H9 (cell line): ENCODE measurements at regions not wholly inside any gene's neighbourhood (a gene's known extent, or its start where the extent isn't known, plus 50 kb on each side); places are given as distances from the start of the nearest gene placed in this dataset.

Experiments
- DNase-seq: peaks from one replicate; pipeline ENCODE4 v3.0.0-alpha.2; 2017
- H2AFZ ChIP-seq: one replicate; pipeline ENCODE4 v1.6.1; 2013; ENCODE audit warnings: mild to moderate bottlenecking, low read length, control low read depth, moderate library complexity
- H2AK5ac ChIP-seq: 2 replicates; pipeline ENCODE4 v1.6.1; 2013; ENCODE audit warnings: low read length, control low read depth, mixed read lengths; ENCODE audit not compliant: insufficient read length
- H2BK120ac ChIP-seq: one replicate; pipeline ENCODE4 v1.6.1; 2013; ENCODE audit warnings: low read depth, mild to moderate bottlenecking, low read length, control low read depth, inconsistent platforms; ENCODE audit not compliant: poor library complexity, severe bottlenecking
- H2BK12ac ChIP-seq: 2 replicates; pipeline ENCODE4 v1.6.1; 2013; ENCODE audit warnings: low read length, control low read depth, mixed read lengths, low read depth; ENCODE audit not compliant: insufficient read length
- H2BK15ac ChIP-seq: 2 replicates; pipeline ENCODE4 v1.6.1; 2013; ENCODE audit warnings: low read depth, low read length, control low read depth
- H2BK20ac ChIP-seq: one replicate; pipeline ENCODE4 v1.6.1; 2013; ENCODE audit warnings: low read depth, mild to moderate bottlenecking, low read length, control low read depth, inconsistent platforms; ENCODE audit not compliant: poor library complexity, severe bottlenecking
- H2BK5ac ChIP-seq: 2 replicates; pipeline ENCODE4 v1.6.1; 2013; ENCODE audit warnings: low read length, control low read depth, mixed read lengths; ENCODE audit not compliant: insufficient read length
- H3K14ac ChIP-seq: 2 replicates; pipeline ENCODE4 v1.6.1; 2013; ENCODE audit warnings: low read length, control low read depth; ENCODE audit not compliant: insufficient read depth
- H3K18ac ChIP-seq: 2 replicates; pipeline ENCODE4 v1.6.1; 2013; ENCODE audit warnings: low read depth, mild to moderate bottlenecking, mixed read lengths, low read length, control low read depth; ENCODE audit not compliant: insufficient read length
- H3K23ac ChIP-seq: 2 replicates; pipeline ENCODE4 v1.6.1; 2013; ENCODE audit warnings: low read length, control low read depth, mixed read lengths, low read depth; ENCODE audit not compliant: insufficient read length
- H3K23me2 ChIP-seq: 2 replicates; pipeline ENCODE4 v1.6.1; 2013; ENCODE audit warnings: low read depth, mild to moderate bottlenecking, mixed read lengths, low read length, control low read depth; ENCODE audit not compliant: insufficient read length, poor library complexity, severe bottlenecking
- H3K27ac ChIP-seq: 2 replicates; pipeline ENCODE4 v1.5.1; 2013; ENCODE audit warnings: low read length, control low read depth, mixed read lengths, low read depth; ENCODE audit not compliant: insufficient read length
- H3K27me3 ChIP-seq: 2 replicates; pipeline ENCODE4 v1.6.1; 2013; ENCODE audit warnings: low read length, control low read depth, inconsistent platforms; ENCODE audit not compliant: insufficient read depth
- H3K4ac ChIP-seq: 2 replicates; pipeline ENCODE4 v1.6.1; 2013; ENCODE audit warnings: low read depth, mild to moderate bottlenecking, control low read depth, inconsistent platforms, low read length, moderate library complexity
- H3K4me1 ChIP-seq: 2 replicates; pipeline ENCODE4 v1.6.1; 2013; ENCODE audit warnings: low read length, control low read depth, inconsistent platforms; ENCODE audit not compliant: insufficient read depth
- H3K4me2 ChIP-seq: 2 replicates; pipeline ENCODE4 v1.6.1; 2013; ENCODE audit warnings: low read length, control low read depth, mixed read lengths; ENCODE audit not compliant: insufficient read length, insufficient read depth
- H3K56ac ChIP-seq: 2 replicates; pipeline ENCODE4 v1.6.1; 2013; ENCODE audit warnings: low read depth, mild to moderate bottlenecking, mixed read lengths, low read length, control low read depth; ENCODE audit not compliant: insufficient read length
- H3K79me1 ChIP-seq: 2 replicates; pipeline ENCODE4 v1.6.1; 2013; ENCODE audit warnings: low read depth, mild to moderate bottlenecking, moderate library complexity, low read length, control low read depth, inconsistent platforms; ENCODE audit not compliant: insufficient read depth, poor library complexity, severe bottlenecking
- H3K79me2 ChIP-seq: 2 replicates; pipeline ENCODE4 v1.6.1; 2013; ENCODE audit warnings: low read length, control low read depth, inconsistent platforms; ENCODE audit not compliant: insufficient read depth
- H3K9ac ChIP-seq: 2 replicates; pipeline ENCODE4 v1.6.1; 2013; ENCODE audit warnings: low read length, control low read depth, mixed read lengths; ENCODE audit not compliant: insufficient read length; ENCODE audit errors: extremely low read depth
- H3K9me3 ChIP-seq: one replicate; pipeline ENCODE4 v1.6.1; 2013; ENCODE audit warnings: low read depth, low read length, inconsistent platforms; ENCODE audit not compliant: control insufficient read depth
- H3T11ph ChIP-seq: one replicate; pipeline ENCODE4 v1.6.1; 2013; ENCODE audit warnings: mild to moderate bottlenecking, low read length, control low read depth, inconsistent platforms
- H4K20me1 ChIP-seq: one replicate; pipeline ENCODE4 v1.6.1; 2013; ENCODE audit not compliant: control insufficient read depth, insufficient read length, insufficient read depth
- H4K5ac ChIP-seq: 2 replicates; pipeline ENCODE4 v1.6.1; 2013; ENCODE audit warnings: low read depth, mild to moderate bottlenecking, mixed read lengths, low read length, control low read depth; ENCODE audit not compliant: insufficient read length
- H4K8ac ChIP-seq: replicated peaks from 2 replicates; pipeline ENCODE4 v1.6.1; 2013; ENCODE audit warnings: low read length, control low read depth, mixed read lengths, low read depth; ENCODE audit not compliant: insufficient read length
- H4K91ac ChIP-seq: 2 replicates; pipeline ENCODE4 v1.6.1; 2013; ENCODE audit warnings: low read depth, mild to moderate bottlenecking, moderate library complexity, mixed read lengths, low read length, control low read depth; ENCODE audit not compliant: insufficient read length
- H3K27ac Mint-ChIP-seq, 3 experiments: 2 replicates in 2 of 3; 3 replicates in 1 of 3; pipeline ENCODE4 v1.8.0; 2020 to 2021; ENCODE audit warnings: mixed read lengths in 3 of 3, mild to moderate bottlenecking in 1 of 3, moderate library complexity in 1 of 3
- H3K27me3 Mint-ChIP-seq: 2 replicates; pipeline ENCODE4 v1.8.0; 2021; ENCODE audit warnings: low read depth, mild to moderate bottlenecking, moderate library complexity, mixed read lengths
- H3K36me3 Mint-ChIP-seq, 3 experiments: 2 replicates in 2 of 3; 3 replicates in 1 of 3; pipeline ENCODE4 v1.8.0; 2020 to 2021; ENCODE audit warnings: low read depth in 3 of 3, mixed read lengths in 3 of 3; ENCODE audit not compliant: insufficient read depth in 1 of 3
- H3K4me1 Mint-ChIP-seq, 2 experiments: 2 replicates each; pipeline ENCODE4 v1.8.0; 2020; ENCODE audit warnings: mixed read lengths in 2 of 2
- H3K4me3 Mint-ChIP-seq, 2 experiments: 2 replicates in 1 of 2; 3 replicates in 1 of 2; pipeline ENCODE4 v1.8.0; 2020 to 2021; ENCODE audit warnings: mild to moderate bottlenecking in 2 of 2, mixed read lengths in 2 of 2, moderate library complexity in 1 of 2
- H3K9me3 Mint-ChIP-seq, 2 experiments: 2 replicates in 1 of 2; 3 replicates in 1 of 2; pipeline ENCODE4 v1.8.0; 2020; ENCODE audit warnings: mild to moderate bottlenecking in 2 of 2, mixed read lengths in 2 of 2, moderate library complexity in 1 of 2
- CTCF ChIP-seq: fragments of 200-600 bp; sonication (generic); conservative IDR thresholded peaks from 3 replicates; pipeline ENCODE4 v1.8.0; 2021; ENCODE audit warnings: antibody characterized with exemption, mild to moderate bottlenecking
- WGBS: extraction: QIAGEN DNeasy Blood & Tissue Kit; methylation state at CpG from one replicate; pipeline ENCODE4 v1.1.7; 2013; ENCODE audit warnings: missing lambda C conversion rate, low lambda C conversion rate, mixed read lengths; ENCODE audit not compliant: insufficient read length; ENCODE audit errors: extremely low coverage; 5-methylcytosine and 5-hydroxymethylcytosine counted together

- Histone ChIP-seq H3K27me3 (no peaks in the 10 kb centered on the region), H4K20me1 (no peaks in the 10 kb centered on the region), H3K27ac (no peak overlapping the region), H4K91ac (no peak overlapping the region), H3K9me3 (peaks cover 14% of the 10 kb centered on the region), H3K18ac (no peak overlapping the region), H3K79me1 (no peaks in the 10 kb centered on the region), H3T11ph (no peak overlapping the region), H3K9ac (no peak overlapping the region), H2BK20ac (no peak overlapping the region), H2BK5ac (no peak overlapping the region), H3K14ac (no peak overlapping the region), H4K8ac (no peak overlapping the region), H2BK15ac (no peak overlapping the region), H3K23ac (no peak overlapping the region), H2AK5ac (no peak overlapping the region), H3K4me1 (no peaks in the 10 kb centered on the region), H3K56ac (no peak overlapping the region), H2BK12ac (no peak overlapping the region), H3K79me2 (no peaks in the 10 kb centered on the region), H3K23me2 (no peaks in the 10 kb centered on the region), H3K4me2 (no peak overlapping the region), H3K4ac (no peak overlapping the region), H4K5ac (no peak overlapping the region), H2BK120ac (no peak overlapping the region), H2AFZ (no peak overlapping the region)
- WGBS: no CpG with 5 or more reads among the region's 8 CpGs
- peaks cover 27 to 32% of the 10 kb centered on the region in 2 experiments for H3K9me3 Mint-ChIP-seq
- H3K4me3 Mint-ChIP-seq: no peak overlapping the region
- no peaks in the 10 kb centered on the region for H3K4me1 Mint-ChIP-seq
- H3K27me3 Mint-ChIP-seq: no peaks in the 10 kb centered on the region; the same call in 1 of the 2 replicates
- H3K27ac Mint-ChIP-seq: no peak overlapping the region
- H3K36me3 Mint-ChIP-seq: peaks cover 7 to 19% (median 16%) of the 10 kb centered on the region in 3 experiments
- no peak for TF ChIP-seq CTCF
- no peak for DNase-seq
Observed at GRCh38 chr4:186449954-186450353, 105.4 kb downstream of the MTNR1A start.
